ENCODE measurements at regions not wholly inside any gene's neighbourhood (a gene's known extent, or its start where the extent isn't known, plus 50 kb on each side); places are given as distances from the start of the nearest gene placed in this dataset.

- CTCF ChIA-PET (ENCODE audit: low intra/inter-chr PET ratio): no interaction called here
- no peak overlapping the region for H2AFZ ChIP-seq (ENCODE audit: low read depth, low read length)
- no peak overlapping the region for H3K9ac ChIP-seq (ENCODE audit: insufficient read depth in 1 of 2, low read depth in 2 of 2, low read length in 2 of 2)
- BruUV-seq (replicated peaks): no TSS peak
- TF ChIP-seq ZNF77 (CRISPR knock-in tag; IDR thresholded peaks at IDR 0.05): no peak
- intact Hi-C loops (cut with micrococcal nuclease): no loop called here
- H4K20me1 ChIP-seq (replicated peaks; ENCODE audit: control insufficient read depth, insufficient read depth, low read length): no peaks in the 10 kb centered on the region
- H3K9me1 ChIP-seq (ENCODE audit: control insufficient read depth, insufficient read depth, low read length): no peaks in the 10 kb centered on the region
- ATAC-seq: no peak
- no peak overlapping the region for H3K4me3 ChIP-seq
- DNase-seq (ENCODE audit: extremely low read depth in 1 of 4, low spot score in 3 of 4): no peak
- H3K79me2 ChIP-seq (ENCODE audit: control insufficient read depth, insufficient read depth, low read length): no peaks in the 10 kb centered on the region
- no peaks in the 10 kb centered on the region for H3K27me3 ChIP-seq (ENCODE audit: control insufficient read depth in 2 of 2, insufficient read depth in 2 of 2, low read length in 2 of 2)
- WGBS (ENCODE audit: insufficient coverage, low coverage, missing lambda C conversion rate): 0% methylated on average over 4 of the region's 4 CpGs
- POLR2A ChIA-PET: no interaction called here
- H3K9me3 ChIP-seq (replicated peaks; ENCODE audit: control insufficient read depth, insufficient read depth, low read depth, low read length): no peaks in the 10 kb centered on the region
- H3K4me2 ChIP-seq (ENCODE audit: insufficient read depth, low read length): no peak overlapping the region
- no peaks in the 10 kb centered on the region for H3K36me3 ChIP-seq (ENCODE audit: control insufficient read depth, insufficient read depth, low read length)
- no peak overlapping the region for H3K27ac ChIP-seq (ENCODE audit: extremely low read depth, low read depth, low read length)
- no peak for FAIRE-seq
- no peaks in the 10 kb centered on the region for H3K4me1 ChIP-seq (replicated peaks in 1 of 2; ENCODE audit: control insufficient read depth in 2 of 2, insufficient read depth in 2 of 2, low read length in 2 of 2)
- in situ Hi-C loops (cut with MboI): no loop called here
Measured at GRCh38 chr15:35876762-35877161, 330.8 kb upstream of the DPH6 start.

- H3K27ac ChIP-seq (ENCODE audit: extremely low read depth, low read depth, low read length): no peak overlapping the region
- no peaks in the 10 kb centered on the region for H3K79me2 ChIP-seq (ENCODE audit: control insufficient read depth, insufficient read depth, low read length)
- H4K20me1 ChIP-seq (replicated peaks; ENCODE audit: control insufficient read depth, insufficient read depth, low read length): no peaks in the 10 kb centered on the region
- H3K9ac ChIP-seq (ENCODE audit: insufficient read depth in 1 of 2, low read depth in 2 of 2, low read length in 2 of 2): no peak overlapping the region
- POLR2A ChIA-PET: no interaction called here
- no peak overlapping the region for H3K4me3 ChIP-seq
- H3K9me1 ChIP-seq (ENCODE audit: control insufficient read depth, insufficient read depth, low read length): no peaks in the 10 kb centered on the region
- H3K27me3 ChIP-seq (ENCODE audit: control insufficient read depth in 2 of 2, insufficient read depth in 2 of 2, low read length in 2 of 2): no peaks in the 10 kb centered on the region
- CTCF ChIA-PET (ENCODE audit: low intra/inter-chr PET ratio): no interaction called here
- H3K9me3 ChIP-seq (replicated peaks; ENCODE audit: control insufficient read depth, insufficient read depth, low read depth, low read length): no peaks in the 10 kb centered on the region
- FAIRE-seq: no peak
- no peak overlapping the region for H3K4me2 ChIP-seq (ENCODE audit: insufficient read depth, low read length)
- ATAC-seq: no peak
- no TSS peak for BruUV-seq (replicated peaks)
- 0% methylated on average over 3 of the region's 3 CpGs for WGBS (ENCODE audit: insufficient coverage, low coverage, missing lambda C conversion rate)
- intact Hi-C loops (cut with micrococcal nuclease): no loop called here
- H3K36me3 ChIP-seq (ENCODE audit: control insufficient read depth, insufficient read depth, low read length): no peaks in the 10 kb centered on the region
- no peak overlapping the region for H2AFZ ChIP-seq (ENCODE audit: low read depth, low read length)
- no peaks in the 10 kb centered on the region for H3K4me1 ChIP-seq (replicated peaks in 1 of 2; ENCODE audit: control insufficient read depth in 2 of 2, insufficient read depth in 2 of 2, low read length in 2 of 2)
- in situ Hi-C loops (cut with MboI): no loop called here
- TF ChIP-seq MEF2A (IDR thresholded peaks at IDR 0.05; ENCODE audit: control insufficient read depth, low read depth, low read length) (no peak), ATF6 (CRISPR knock-in tag; IDR thresholded peaks at IDR 0.05) (no peak), ZBTB7A (IDR thresholded peaks at IDR 0.05; ENCODE audit: borderline replicate concordance, control insufficient read depth, low read depth, low read length) (no peak), PTTG1 (tag; IDR thresholded peaks at IDR 0.05; ENCODE audit: low read depth) (no peak), CBX8 (IDR thresholded peaks at IDR 0.05; ENCODE audit: borderline replicate concordance, extremely low read depth, low read depth, low read length, poor library complexity, severe bottlenecking) (no peak), NFIC (IDR thresholded peaks at IDR 0.05) (no peak)
- no peak for DNase-seq (ENCODE audit: extremely low read depth in 1 of 4, low spot score in 3 of 4)
Measured at GRCh38 chr15:35880896-35881295, 334.9 kb upstream of the DPH6 start.
